Spleen (tissue), 7 donors: ENCODE measurements at regions not wholly inside any gene's neighbourhood (a gene's known extent, or its start where the extent isn't known, plus 50 kb on each side); places are given as distances from the start of the nearest gene placed in this dataset.

Experiments used
- CTCF ChIP-seq, 11 experiments: fragments of 200-600 bp in 7 of 11; fragments of 450-650 bp in 4 of 11; sonication (generic) in 4 of 11; IDR thresholded peaks in 8 of 11; conservative IDR thresholded peaks in 3 of 11; 1 replicate in 7 of 11; 2 replicates in 4 of 11; pipeline versions ENCODE4 v1.4.0 to v1.8.0; 2016 to 2021; ENCODE audit warnings: antibody characterized with exemption in 11 of 11, inconsistent platforms in 4 of 11, mild to moderate bottlenecking in 1 of 11
- POLR2A ChIP-seq, 3 donors: fragments of 450-650 bp; IDR thresholded peaks; one replicate each; pipeline ENCODE4 v1.5.1; 2017; ENCODE audit warnings: antibody characterized with exemption in 3 of 3, mild to moderate bottlenecking in 1 of 3
- POLR2AphosphoS5 ChIP-seq, 3 donors: sonication (generic); formaldehyde crosslinking; IDR thresholded peaks; one replicate each; pipeline ENCODE4 v1.5.1; 2017; ENCODE audit warnings: antibody characterized with exemption in 3 of 3
- donor health status: DM: no; HTN: no; CAD: no; lungs with moderate emphysema.
- donor health status: DM: no; HTN: no; CAD: no.
- donor health status: DM: no; HTN: no; CAD: no.

- TF ChIP-seq CTCF (IDR thresholded peaks at IDR 0.05 in 8 of 11, conservative IDR thresholded peaks at IDR 0.05 in 3 of 11) (no peak), POLR2AphosphoS5 (IDR thresholded peaks at IDR 0.05) (no peak), POLR2A (IDR thresholded peaks at IDR 0.05) (no peak)
These were observed 605.4 kb downstream of the TLE1 start for GRCh38 chr9:81083854-81084512.
